Renal cortical epithelial cell (primary cell): ENCODE measurements at regions not wholly inside any gene's neighbourhood (a gene's known extent, or its start where the extent isn't known, plus 50 kb on each side); places are given as distances from the start of the nearest gene placed in this dataset.
A peak's percentile ranks its signal among the peaks of the same experiment; 100 is the strongest.

ENCODE experiments used
- DNase-seq: peaks from one replicate; pipeline ENCODE4 v3.0.0-alpha.2; 2011; ENCODE audit warnings: low read depth

GRCh38 chr7:84682543-84682942, 488.0 kb upstream of the SEMA3A start:
- DNase-seq: no peak

GRCh38 chr7:84678841-84679240, 484.3 kb upstream of the SEMA3A start:
- DNase-seq: no peak

- peak; percentile 75 for DNase-seq
These were observed 482.6 kb upstream of the SEMA3A start for GRCh38 chr7:84677117-84677732.

- DNase-seq: peak; percentile 53
These were observed 481.0 kb upstream of the SEMA3A start for GRCh38 chr7:84675633-84676034.

- DNase-seq: peak; percentile 87
These were observed 479.8 kb upstream of the SEMA3A start for GRCh38 chr7:84674236-84674913.

- DNase-seq: no peak
These were observed 474.7 kb upstream of the SEMA3A start for GRCh38 chr7:84669177-84669732.

GRCh38 chr7:84668116-84668515, 473.5 kb upstream of the SEMA3A start:
- no peak for DNase-seq

- DNase-seq: no peak
These were observed 472.1 kb upstream of the SEMA3A start for GRCh38 chr7:84666651-84667050.

GRCh38 chr7:84665339-84665738, 470.8 kb upstream of the SEMA3A start:
- no peak for DNase-seq

- no peak for DNase-seq
These were observed 470.0 kb upstream of the SEMA3A start for GRCh38 chr7:84664626-84665025.

- no peak for DNase-seq
These were observed 468.6 kb upstream of the SEMA3A start for GRCh38 chr7:84663224-84663623.

- no peak for DNase-seq
These were observed 463.7 kb upstream of the SEMA3A start for GRCh38 chr7:84658286-84658685.

GRCh38 chr7:84654273-84654672, 459.7 kb upstream of the SEMA3A start:
- no peak for DNase-seq

GRCh38 chr7:84651876-84652275, 457.3 kb upstream of the SEMA3A start:
- no peak for DNase-seq

- DNase-seq: peak; percentile 64
These were observed 453.5 kb upstream of the SEMA3A start for GRCh38 chr7:84647797-84648757.

- DNase-seq: no peak
These were observed 448.0 kb upstream of the SEMA3A start for GRCh38 chr7:84642611-84643010.

- DNase-seq: no peak
These were observed 446.0 kb upstream of the SEMA3A start for GRCh38 chr7:84640637-84641036.

- DNase-seq: no peak
These were observed 443.7 kb upstream of the SEMA3A start for GRCh38 chr7:84638339-84638697.

GRCh38 chr7:84637568-84638338, 443.2 kb upstream of the SEMA3A start:
- peak; percentile 96 for DNase-seq

- DNase-seq: no peak
These were observed 437.3 kb upstream of the SEMA3A start for GRCh38 chr7:84631913-84632312.

GRCh38 chr7:84629640-84630318, 435.2 kb upstream of the SEMA3A start:
- no peak for DNase-seq
